Hypothalamus (tissue), 51 donors: ENCODE measurements at regions not wholly inside any gene's neighbourhood (a gene's known extent, or its start where the extent isn't known, plus 50 kb on each side); places are given as distances from the start of the nearest gene placed in this dataset.
"Not testable (repeated sequence)": the region's sequence is repeated elsewhere in the genome, so short reads cannot be mapped to it uniquely, and the experiment has no call there.

Experiments
- DNase-seq, 51 donors: peaks; one replicate each; lab custom pipeline; 2025; lab: John Stamatoyannopoulos, UW

- DNase-seq = no peak
Measured at GRCh38 chr7:42688056-42688371, 223.9 kb downstream of the C7orf25 start.

- no peak for DNase-seq
Measured at GRCh38 chr7:42687211-42688055, 224.4 kb downstream of the C7orf25 start.

- no peak for DNase-seq
Measured at GRCh38 chr7:42686594-42687156, 225.2 kb downstream of the C7orf25 start.

- no peak for DNase-seq
Measured at GRCh38 chr7:42685911-42686310, 226.0 kb downstream of the C7orf25 start.

- DNase-seq = no peak
Measured at GRCh38 chr7:42677751-42678699, 233.8 kb downstream of the C7orf25 start.

- DNase-seq = no peak
Measured at GRCh38 chr7:42674541-42674940, 237.3 kb downstream of the C7orf25 start.

GRCh38 chr7:42673951-42674350 lies 237.9 kb downstream of the C7orf25 start:
- DNase-seq = no peak

- DNase-seq = no peak
Measured at GRCh38 chr7:42672339-42672999, 239.4 kb downstream of the C7orf25 start.

- no peak for DNase-seq
Measured at GRCh38 chr7:42671627-42672026, 240.2 kb downstream of the C7orf25 start.

GRCh38 chr7:42666994-42667393 lies 244.9 kb downstream of the C7orf25 start:
- no peak for DNase-seq

GRCh38 chr7:42662862-42663261 lies 249.0 kb downstream of the C7orf25 start:
- no peak for DNase-seq

GRCh38 chr7:42661312-42661711 lies 250.6 kb downstream of the C7orf25 start:
- DNase-seq = no peak

- no peak for DNase-seq
Measured at GRCh38 chr7:42650701-42651100, 261.2 kb downstream of the C7orf25 start.

GRCh38 chr7:42650171-42650570 lies 261.7 kb downstream of the C7orf25 start:
- peak in 9 of 51 donors; percentile 1 to 59 (median 8) for DNase-seq

- DNase-seq = no peak
Measured at GRCh38 chr7:42645906-42646305, 266.0 kb downstream of the C7orf25 start.

GRCh38 chr7:42642699-42643098 lies 269.2 kb downstream of the C7orf25 start:
- DNase-seq = no peak

- no peak for DNase-seq
Measured at GRCh38 chr7:42639930-42640329, 271.9 kb downstream of the C7orf25 start.

- DNase-seq = not testable (repeated sequence)
Measured at GRCh38 chr7:42636380-42636779, 275.5 kb downstream of the C7orf25 start.

- no peak for DNase-seq
Measured at GRCh38 chr7:42628054-42628453, 283.8 kb downstream of the C7orf25 start.

GRCh38 chr7:42627626-42628025 lies 284.2 kb downstream of the C7orf25 start:
- no peak for DNase-seq

GRCh38 chr7:42627101-42627500 lies 284.8 kb downstream of the C7orf25 start:
- no peak for DNase-seq
